HEK293 (cell line): ENCODE measurements at regions not wholly inside any gene's neighbourhood (a gene's known extent, or its start where the extent isn't known, plus 50 kb on each side); places are given as distances from the start of the nearest gene placed in this dataset.
A peak's percentile ranks its signal among the peaks of the same experiment; 100 is the strongest.
"Not testable (repeated sequence)": the region's sequence is repeated elsewhere in the genome, so short reads cannot be mapped to it uniquely, and the experiment has no call there.

Experiments
- CTCF ChIA-PET: fragments of 350-600 bp; formaldehyde crosslinking; extraction: SDS; loops from one replicate; lab custom pipeline; 2021; ENCODE audit warnings: antibody characterized with exemption; lab: Yijun Ruan, JAX
- POLR2A ChIA-PET: fragments of 300-600 bp; formaldehyde crosslinking; extraction: SDS; loops from one replicate; lab custom pipeline; 2020; ENCODE audit warnings: antibody characterized with exemption, inconsistent platforms; lab: Yijun Ruan, JAX
- H3K27ac ChIP-seq: fragments of 200-500 bp; sonication (Bioruptor generic); 2 replicates; pipeline ENCODE4 v1.5.1; 2014; ENCODE audit warnings: low read depth, low read length, control low read depth, inconsistent platforms; ENCODE audit errors: extremely low read depth
- H3K36me3 ChIP-seq, 2 experiments: fragments of 200-500 bp in 1 of 2; sonication (Bioruptor generic) in 1 of 2; 1 replicate in 1 of 2; 2 replicates in 1 of 2; pipeline ENCODE4 v1.5.1; 2014 to 2017; ENCODE audit warnings: inconsistent platforms in 2 of 2, low read length in 2 of 2; ENCODE audit not compliant: control insufficient read depth in 2 of 2, insufficient read depth in 1 of 2
- H3K4me1 ChIP-seq: fragments of 200-500 bp; sonication (Bioruptor generic); 2 replicates; pipeline ENCODE4 v1.5.1; 2014; ENCODE audit warnings: mild to moderate bottlenecking, low read length, inconsistent platforms; ENCODE audit not compliant: control insufficient read depth, insufficient read depth
- H3K4me3 ChIP-seq: 2 replicates; pipeline ENCODE4 v1.5.1; 2011; ENCODE audit warnings: low read depth, mild to moderate bottlenecking, control low read depth, low read length, moderate library complexity
- H3K9me3 ChIP-seq: fragments of 200-500 bp; sonication (Bioruptor generic); 2 replicates; pipeline ENCODE4 v1.5.1; 2014; ENCODE audit warnings: low read depth, low read length, inconsistent platforms; ENCODE audit not compliant: control insufficient read depth, insufficient read depth
- GLIS1 ChIP-seq: fragments of 450-650 bp; formaldehyde crosslinking; IDR thresholded peaks from 2 replicates; pipeline ENCODE4 v1.5.1; 2016; ENCODE audit warnings: missing biosample characterization, missing genetic modification characterization
- HOXA7 ChIP-seq: sonication (generic); formaldehyde crosslinking; IDR thresholded peaks from 2 replicates; pipeline ENCODE4 v1.8.1; 2022; ENCODE audit warnings: missing genetic modification reagents, borderline replicate concordance
- IKZF3 ChIP-seq: fragments of 450-650 bp; IDR thresholded peaks from 2 replicates; pipeline ENCODE4 v1.5.0; 2018; ENCODE audit warnings: missing biosample characterization, mild to moderate bottlenecking, missing genetic modification characterization, moderate library complexity
- KLF9 ChIP-seq: fragments of 450-650 bp; formaldehyde crosslinking; IDR thresholded peaks from 2 replicates; pipeline ENCODE4 v1.5.1; 2016; ENCODE audit warnings: missing biosample characterization, missing genetic modification characterization, low read depth
- OVOL3 ChIP-seq: fragments of 450-650 bp; formaldehyde crosslinking; IDR thresholded peaks from 2 replicates; pipeline ENCODE4 v1.5.1; 2016; ENCODE audit warnings: missing biosample characterization, missing genetic modification characterization
- PRDM1 ChIP-seq: fragments of 450-650 bp; formaldehyde crosslinking; IDR thresholded peaks from 2 replicates; pipeline ENCODE4; 2016; ENCODE audit warnings: missing biosample characterization, missing genetic modification characterization
- SALL2 ChIP-seq: fragments of 450-650 bp; formaldehyde crosslinking; IDR thresholded peaks from 2 replicates; pipeline ENCODE4 v1.5.0; 2017; ENCODE audit warnings: missing biosample characterization, mild to moderate bottlenecking, missing genetic modification characterization, borderline replicate concordance
- SCRT2 ChIP-seq: fragments of 450-650 bp; formaldehyde crosslinking; IDR thresholded peaks from 2 replicates; pipeline ENCODE4 v1.5.1; 2016; ENCODE audit warnings: missing biosample characterization, missing genetic modification characterization
- SP7 ChIP-seq: fragments of 450-650 bp; formaldehyde crosslinking; IDR thresholded peaks from 2 replicates; pipeline ENCODE4 v1.5.1; 2016; ENCODE audit warnings: missing biosample characterization, missing genetic modification characterization
- YY1 ChIP-seq: fragments of 450-650 bp; formaldehyde crosslinking; IDR thresholded peaks from 2 replicates; pipeline ENCODE4 v1.5.1; 2018; ENCODE audit warnings: missing biosample characterization, missing genetic modification characterization
- ZFP41 ChIP-seq: fragments of 450-650 bp; formaldehyde crosslinking; IDR thresholded peaks from 2 replicates; pipeline ENCODE4 v1.5.1; 2016; ENCODE audit warnings: missing biosample characterization, missing genetic modification characterization, borderline replicate concordance
- ZNF121 ChIP-seq: fragments of 450-650 bp; formaldehyde crosslinking; IDR thresholded peaks from 2 replicates; pipeline ENCODE4 v1.5.1; 2016; ENCODE audit warnings: missing biosample characterization, missing genetic modification characterization
- ZNF2 ChIP-seq: fragments of 450-650 bp; formaldehyde crosslinking; IDR thresholded peaks from 2 replicates; pipeline ENCODE4 v1.5.1; 2016; ENCODE audit warnings: missing biosample characterization, missing genetic modification characterization
- ZNF24 ChIP-seq: fragments of 450-650 bp; formaldehyde crosslinking; IDR thresholded peaks from 2 replicates; pipeline ENCODE4 v1.5.1; 2016; ENCODE audit warnings: missing biosample characterization, missing genetic modification characterization
- ZNF426 ChIP-seq: fragments of 450-650 bp; formaldehyde crosslinking; IDR thresholded peaks from 2 replicates; pipeline ENCODE4 v1.5.1; 2017; ENCODE audit warnings: missing biosample characterization, missing genetic modification characterization, mild to moderate bottlenecking, inconsistent platforms, moderate library complexity
- ZNF473 ChIP-seq: fragments of 450-650 bp; formaldehyde crosslinking; IDR thresholded peaks from 2 replicates; pipeline ENCODE4 v1.5.1; 2017; ENCODE audit warnings: missing biosample characterization, missing genetic modification characterization
- ZNF529 ChIP-seq: fragments of 450-650 bp; formaldehyde crosslinking; IDR thresholded peaks from 2 replicates; pipeline ENCODE4 v1.5.1; 2017; ENCODE audit warnings: missing genetic modification characterization, missing biosample characterization; ENCODE audit not compliant: insufficient replicate concordance
- ZNF555 ChIP-seq: fragments of 450-650 bp; formaldehyde crosslinking; conservative IDR thresholded peaks from 2 replicates; pipeline ENCODE4 v1.5.1; 2017; ENCODE audit warnings: missing biosample characterization, mild to moderate bottlenecking, missing genetic modification characterization, inconsistent platforms
- ZNF600 ChIP-seq: fragments of 450-650 bp; formaldehyde crosslinking; IDR thresholded peaks from 2 replicates; pipeline ENCODE4 v1.5.1; 2016; ENCODE audit warnings: missing biosample characterization, missing genetic modification characterization
- ZNF701 ChIP-seq: fragments of 450-650 bp; formaldehyde crosslinking; IDR thresholded peaks from 2 replicates; pipeline ENCODE4 v1.5.1; 2016; ENCODE audit warnings: missing biosample characterization, missing genetic modification characterization
- ZNF776 ChIP-seq: fragments of 450-650 bp; formaldehyde crosslinking; IDR thresholded peaks from 2 replicates; pipeline ENCODE4 v1.5.0; 2017; ENCODE audit warnings: missing biosample characterization, missing genetic modification characterization, borderline replicate concordance
- TF ChIP-seq, protein P1 (sequence below): fragments of 450-650 bp; formaldehyde crosslinking; IDR thresholded peaks from 2 replicates; pipeline ENCODE4 v1.5.1; 2016; ENCODE audit warnings: missing biosample characterization, missing genetic modification characterization
- TF ChIP-seq, protein P2 (sequence below): fragments of 450-650 bp; formaldehyde crosslinking; IDR thresholded peaks from 2 replicates; pipeline ENCODE4; 2016; ENCODE audit warnings: missing biosample characterization, missing genetic modification characterization
- TF ChIP-seq, protein P3 (sequence below): fragments of 450-650 bp; formaldehyde crosslinking; IDR thresholded peaks from 2 replicates; pipeline ENCODE4 v1.5.1; 2016; ENCODE audit warnings: missing biosample characterization, missing genetic modification characterization
- TF ChIP-seq, protein P4 (sequence below): fragments of 450-650 bp; IDR thresholded peaks from 2 replicates; pipeline ENCODE4 v1.5.1; 2018; ENCODE audit warnings: missing biosample characterization, mild to moderate bottlenecking, missing genetic modification characterization

DNA sequence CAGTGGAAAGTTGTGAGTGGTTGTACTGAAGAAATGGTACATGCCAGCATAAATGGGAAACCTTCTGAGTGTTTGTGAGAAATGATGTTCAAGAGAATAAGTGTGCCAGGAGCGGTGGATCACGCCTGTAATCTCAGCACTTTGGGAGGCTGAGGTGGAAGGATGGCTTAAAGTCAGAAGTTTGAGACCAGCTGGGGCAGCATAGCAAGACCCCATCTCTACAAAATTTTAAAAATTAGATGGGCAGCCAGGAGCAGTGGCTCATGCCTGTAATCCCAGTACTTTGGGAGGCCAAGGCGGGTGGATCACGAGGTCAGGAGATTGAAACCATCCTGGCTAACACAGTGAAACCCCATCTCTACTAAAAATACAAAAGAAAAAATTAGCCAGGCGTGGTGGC is 63.5 kb upstream of the TNRC6A start:
- CTCF ChIA-PET, H3K27ac ChIP-seq: not testable (repeated sequence)
- TF ChIP-seq ZNF121 = peak; percentile 53; the same call in 1 of the 2 replicates
- TF ChIP-seq, all 188 proteins: peak for 1; not testable (repeated sequence) for 187
- H3K9me3 ChIP-seq, H3K4me3 ChIP-seq, H3K36me3 ChIP-seq, H3K4me1 ChIP-seq, POLR2A ChIA-PET: not testable (repeated sequence)

DNA sequence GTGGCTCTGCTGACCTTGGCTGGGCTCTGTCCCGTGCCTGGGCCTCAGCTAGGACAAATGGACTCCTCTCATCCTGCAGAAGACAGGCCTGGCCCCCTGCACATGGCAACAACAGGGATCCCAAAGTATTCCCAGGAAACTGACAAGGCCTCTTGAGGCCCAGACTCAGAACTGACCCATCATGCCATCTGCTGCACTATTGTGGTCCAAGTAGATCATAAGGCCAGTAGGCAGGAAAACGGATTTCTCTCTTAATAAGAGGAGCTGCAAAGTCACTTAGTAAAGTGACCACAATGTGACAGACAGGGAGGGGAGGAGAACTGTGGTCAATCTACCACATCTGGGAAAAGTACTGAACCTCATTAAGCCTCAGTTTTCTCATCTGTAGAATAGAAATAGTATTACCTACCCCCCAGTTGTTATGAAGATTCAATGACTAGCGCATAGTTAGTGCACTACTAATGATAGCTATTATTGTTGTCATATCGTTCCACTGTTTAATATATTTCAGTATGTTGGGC is 62.1 kb upstream of the TNRC6A start:
- Histone ChIP-seq H3K4me3 (no peak overlapping the region), H3K27ac (no peak overlapping the region), H3K36me3 (no peaks in the 10 kb centered on the region), H3K4me1 (no peaks in the 10 kb centered on the region), H3K9me3 (no peaks in the 10 kb centered on the region)
- no peak for TF ChIP-seq HOXA7 (CRISPR knock-in tag)
- TF ChIP-seq, protein P1, sequence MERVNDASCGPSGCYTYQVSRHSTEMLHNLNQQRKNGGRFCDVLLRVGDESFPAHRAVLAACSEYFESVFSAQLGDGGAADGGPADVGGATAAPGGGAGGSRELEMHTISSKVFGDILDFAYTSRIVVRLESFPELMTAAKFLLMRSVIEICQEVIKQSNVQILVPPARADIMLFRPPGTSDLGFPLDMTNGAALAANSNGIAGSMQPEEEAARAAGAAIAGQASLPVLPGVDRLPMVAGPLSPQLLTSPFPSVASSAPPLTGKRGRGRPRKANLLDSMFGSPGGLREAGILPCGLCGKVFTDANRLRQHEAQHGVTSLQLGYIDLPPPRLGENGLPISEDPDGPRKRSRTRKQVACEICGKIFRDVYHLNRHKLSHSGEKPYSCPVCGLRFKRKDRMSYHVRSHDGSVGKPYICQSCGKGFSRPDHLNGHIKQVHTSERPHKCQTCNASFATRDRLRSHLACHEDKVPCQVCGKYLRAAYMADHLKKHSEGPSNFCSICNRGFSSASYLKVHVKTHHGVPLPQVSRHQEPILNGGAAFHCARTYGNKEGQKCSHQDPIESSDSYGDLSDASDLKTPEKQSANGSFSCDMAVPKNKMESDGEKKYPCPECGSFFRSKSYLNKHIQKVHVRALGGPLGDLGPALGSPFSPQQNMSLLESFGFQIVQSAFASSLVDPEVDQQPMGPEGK (tag by site-specific recombination) = no peak
- TF ChIP-seq ZNF529 (tag by site-specific recombination) = no peak
- TF ChIP-seq ZFP41 = no peak
- TF ChIP-seq, protein P2, sequence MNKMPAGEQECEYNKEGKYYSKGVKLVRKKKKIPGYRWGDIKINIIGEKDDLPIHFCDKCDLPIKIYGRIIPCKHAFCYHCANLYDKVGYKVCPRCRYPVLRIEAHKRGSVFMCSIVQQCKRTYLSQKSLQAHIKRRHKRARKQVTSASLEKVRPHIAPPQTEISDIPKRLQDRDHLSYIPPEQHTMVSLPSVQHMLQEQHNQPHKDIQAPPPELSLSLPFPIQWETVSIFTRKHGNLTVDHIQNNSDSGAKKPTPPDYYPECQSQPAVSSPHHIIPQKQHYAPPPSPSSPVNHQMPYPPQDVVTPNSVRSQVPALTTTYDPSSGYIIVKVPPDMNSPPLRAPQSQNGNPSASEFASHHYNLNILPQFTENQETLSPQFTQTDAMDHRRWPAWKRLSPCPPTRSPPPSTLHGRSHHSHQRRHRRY = no peak
- no peak for TF ChIP-seq YY1 (tag by site-specific recombination)
- TF ChIP-seq SCRT2 = no peak
- TF ChIP-seq ZNF473 = no peak
- no peak for TF ChIP-seq ZNF24 (tag by site-specific recombination)
- no peak for TF ChIP-seq OVOL3 (tag by site-specific recombination)
- TF ChIP-seq, protein P3, sequence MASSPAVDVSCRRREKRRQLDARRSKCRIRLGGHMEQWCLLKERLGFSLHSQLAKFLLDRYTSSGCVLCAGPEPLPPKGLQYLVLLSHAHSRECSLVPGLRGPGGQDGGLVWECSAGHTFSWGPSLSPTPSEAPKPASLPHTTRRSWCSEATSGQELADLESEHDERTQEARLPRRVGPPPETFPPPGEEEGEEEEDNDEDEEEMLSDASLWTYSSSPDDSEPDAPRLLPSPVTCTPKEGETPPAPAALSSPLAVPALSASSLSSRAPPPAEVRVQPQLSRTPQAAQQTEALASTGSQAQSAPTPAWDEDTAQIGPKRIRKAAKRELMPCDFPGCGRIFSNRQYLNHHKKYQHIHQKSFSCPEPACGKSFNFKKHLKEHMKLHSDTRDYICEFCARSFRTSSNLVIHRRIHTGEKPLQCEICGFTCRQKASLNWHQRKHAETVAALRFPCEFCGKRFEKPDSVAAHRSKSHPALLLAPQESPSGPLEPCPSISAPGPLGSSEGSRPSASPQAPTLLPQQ (tag by site-specific recombination) = no peak
- no peak for TF ChIP-seq ZNF701
- TF ChIP-seq IKZF3 (tag by site-specific recombination) = no peak
- ChIA-PET POLR2A (interaction anchor here (0.6 kb wide), 1 partner anchor 88 kb away, joined by 3 read pairs; no protein-coding TSS in a partner anchor), CTCF (no interaction called here)

DNA sequence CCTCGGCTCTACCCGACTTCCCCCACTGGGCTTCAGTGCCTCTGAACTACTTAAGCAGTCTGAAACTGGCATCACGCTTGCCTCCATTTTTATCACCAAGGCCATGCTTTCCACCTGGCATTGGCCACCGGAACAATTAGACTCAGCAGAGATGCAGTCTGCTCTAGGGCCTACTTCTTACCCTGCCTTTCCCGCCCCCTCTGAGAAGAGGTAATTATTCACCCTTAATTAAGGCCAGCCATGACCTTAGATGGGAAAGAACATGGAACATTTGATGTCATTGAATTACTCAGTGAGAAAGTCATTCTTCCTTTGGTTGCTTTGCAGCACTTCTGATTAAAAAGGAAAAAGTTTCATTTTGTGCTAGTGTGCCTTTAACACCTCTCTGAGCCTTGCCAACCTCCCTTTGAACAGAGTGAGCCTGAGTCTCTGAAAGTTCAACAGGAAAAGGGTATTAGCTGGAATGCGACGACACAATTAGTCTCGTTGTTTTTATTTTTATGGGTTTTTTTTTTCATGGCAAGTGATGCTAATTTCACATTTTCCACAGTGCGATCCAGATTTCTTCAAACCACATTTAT is 60.9 kb upstream of the TNRC6A start:
- H3K27ac ChIP-seq = no peak overlapping the region
- H3K4me3 ChIP-seq = no peak overlapping the region
- ChIA-PET CTCF (no interaction called here), POLR2A (interaction anchor here (0.7 kb wide), 1 partner anchor 62 kb away, joined by 3 read pairs; no protein-coding TSS in a partner anchor)
- TF ChIP-seq SALL2 (tag by site-specific recombination) = no peak
- TF ChIP-seq GLIS1 (tag by site-specific recombination) = peak; percentile 41
- TF ChIP-seq ZNF600 (tag by site-specific recombination) = no peak
- TF ChIP-seq PRDM1 (tag by site-specific recombination) = peak; percentile 27; the same call in 1 of the 2 replicates
- no peak for TF ChIP-seq ZNF776 (tag by site-specific recombination)
- TF ChIP-seq ZNF426 (tag by site-specific recombination) = no peak
- TF ChIP-seq, protein P4, sequence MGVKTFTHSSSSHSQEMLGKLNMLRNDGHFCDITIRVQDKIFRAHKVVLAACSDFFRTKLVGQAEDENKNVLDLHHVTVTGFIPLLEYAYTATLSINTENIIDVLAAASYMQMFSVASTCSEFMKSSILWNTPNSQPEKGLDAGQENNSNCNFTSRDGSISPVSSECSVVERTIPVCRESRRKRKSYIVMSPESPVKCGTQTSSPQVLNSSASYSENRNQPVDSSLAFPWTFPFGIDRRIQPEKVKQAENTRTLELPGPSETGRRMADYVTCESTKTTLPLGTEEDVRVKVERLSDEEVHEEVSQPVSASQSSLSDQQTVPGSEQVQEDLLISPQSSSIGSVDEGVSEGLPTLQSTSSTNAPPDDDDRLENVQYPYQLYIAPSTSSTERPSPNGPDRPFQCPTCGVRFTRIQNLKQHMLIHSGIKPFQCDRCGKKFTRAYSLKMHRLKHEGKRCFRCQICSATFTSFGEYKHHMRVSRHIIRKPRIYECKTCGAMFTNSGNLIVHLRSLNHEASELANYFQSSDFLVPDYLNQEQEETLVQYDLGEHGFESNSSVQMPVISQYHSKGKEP (tag by site-specific recombination) = no peak
- no peak for TF ChIP-seq ZNF555 (tag by site-specific recombination)
- TF ChIP-seq SP7 (tag by site-specific recombination) = peak; percentile 64
- TF ChIP-seq KLF9 (tag by site-specific recombination) = no peak
- TF ChIP-seq ZNF2 (tag by site-specific recombination) = no peak
- no peaks in the 10 kb centered on the region for H3K9me3 ChIP-seq
- H3K36me3 ChIP-seq = no peaks in the 10 kb centered on the region
- H3K4me1 ChIP-seq = no peaks in the 10 kb centered on the region
